MM.1S (cell line): ENCODE measurements at regions not wholly inside any gene's neighbourhood (a gene's known extent, or its start where the extent isn't known, plus 50 kb on each side); places are given as distances from the start of the nearest gene placed in this dataset.
"Not testable (repeated sequence)": the region's sequence is repeated elsewhere in the genome, so short reads cannot be mapped to it uniquely, and the experiment has no call there.

Experiments
- DNase-seq: peaks from one replicate; pipeline ENCODE4 v3.0.0-alpha.2; 2015
- H2AFZ ChIP-seq: fragments of 300-600 bp; sonication (generic); 2 replicates; pipeline ENCODE4 v1.6.0; 2016; ENCODE audit warnings: antibody characterized with exemption, low read length
- H3F3A ChIP-seq: fragments of 300-600 bp; sonication (generic); 2 replicates; pipeline ENCODE4 v1.6.1; 2016; ENCODE audit warnings: mild to moderate bottlenecking, antibody characterized with exemption, low read length, moderate library complexity, mixed read lengths; ENCODE audit not compliant: insufficient read depth
- H3K27ac ChIP-seq: fragments of 300-600 bp; sonication (generic); 2 replicates; pipeline ENCODE4 v1.5.1; 2016; ENCODE audit warnings: mild to moderate bottlenecking, low read length
- H3K27me3 ChIP-seq: fragments of 300-600 bp; sonication (generic); replicated peaks from 2 replicates; pipeline ENCODE4 v1.6.0; 2016; ENCODE audit warnings: low read length; ENCODE audit not compliant: insufficient read depth
- H3K36me3 ChIP-seq: fragments of 300-600 bp; sonication (generic); replicated peaks from 2 replicates; pipeline ENCODE4 v1.6.1; 2016; ENCODE audit warnings: mild to moderate bottlenecking, low read length, mixed read lengths; ENCODE audit not compliant: insufficient read depth
- H3K4me1 ChIP-seq: fragments of 300-600 bp; sonication (generic); 2 replicates; pipeline ENCODE4 v1.6.1; 2016; ENCODE audit warnings: low read length, mixed read lengths
- H3K4me2 ChIP-seq: fragments of 300-600 bp; sonication (generic); 2 replicates; pipeline ENCODE4 v1.6.0; 2016; ENCODE audit warnings: low read depth, low read length
- H3K4me3 ChIP-seq: fragments of 300-600 bp; sonication (generic); 2 replicates; pipeline ENCODE4 v1.5.1; 2016; ENCODE audit warnings: low read length, mixed read lengths
- H3K79me2 ChIP-seq: fragments of 300-600 bp; sonication (generic); 2 replicates; pipeline ENCODE4 v1.6.1; 2016; ENCODE audit warnings: mixed run types, low read length, mixed read lengths
- H3K9ac ChIP-seq: fragments of 300-600 bp; sonication (generic); 2 replicates; pipeline ENCODE4 v1.6.1; 2016; ENCODE audit warnings: low read length, mixed read lengths
- H3K9me2 ChIP-seq: fragments of 300-600 bp; sonication (generic); replicated peaks from 2 replicates; pipeline ENCODE4 v1.6.1; 2016; ENCODE audit warnings: mild to moderate bottlenecking, low read length, mixed read lengths; ENCODE audit not compliant: insufficient read depth
- H3K9me3 ChIP-seq: fragments of 300-600 bp; sonication (generic); replicated peaks from 2 replicates; pipeline ENCODE4 v1.6.1; 2016; ENCODE audit warnings: mild to moderate bottlenecking, low read length, mixed read lengths; ENCODE audit not compliant: insufficient read depth
- H4K20me1 ChIP-seq: fragments of 300-600 bp; sonication (generic); 2 replicates; pipeline ENCODE4 v1.6.1; 2016; ENCODE audit warnings: mild to moderate bottlenecking, low read length, moderate library complexity, mixed read lengths; ENCODE audit not compliant: insufficient read depth
- EZH2 ChIP-seq: fragments of 300-600 bp; sonication (generic); optimal IDR thresholded peaks from 2 replicates; pipeline ENCODE3; 2017; ENCODE audit warnings: low read depth, mild to moderate bottlenecking, antibody characterized with exemption, low read length, mixed read lengths
- EZH2phosphoT487 ChIP-seq: fragments of 300-600 bp; sonication (generic); IDR thresholded peaks from 2 replicates; pipeline ENCODE4 v1.6.1; 2018; ENCODE audit warnings: antibody characterized with exemption, low read length
- TF ChIP-seq, protein P1 (sequence below): fragments of 300-600 bp; sonication (generic); IDR thresholded peaks from 2 replicates; pipeline ENCODE4 v1.5.1; 2016; ENCODE audit warnings: antibody characterized with exemption, low read length, mixed read lengths

GRCh38 chrX:1041091-1041490 is 171.4 kb downstream of the CRLF2 start:
- no peak overlapping the region for H3K9ac ChIP-seq
- no peaks in the 10 kb centered on the region for H3K4me1 ChIP-seq
- H3F3A ChIP-seq: no peaks in the 10 kb centered on the region
- no peak overlapping the region for H3K4me3 ChIP-seq
- DNase-seq: no peak
- H2AFZ ChIP-seq: no peak overlapping the region
- H3K79me2 ChIP-seq: no peaks in the 10 kb centered on the region
- no peaks in the 10 kb centered on the region for H3K27me3 ChIP-seq
- H4K20me1 ChIP-seq: no peaks in the 10 kb centered on the region
- TF ChIP-seq EZH2phosphoT487 (no peak), EZH2 (no peak)
- TF ChIP-seq, protein P1, sequence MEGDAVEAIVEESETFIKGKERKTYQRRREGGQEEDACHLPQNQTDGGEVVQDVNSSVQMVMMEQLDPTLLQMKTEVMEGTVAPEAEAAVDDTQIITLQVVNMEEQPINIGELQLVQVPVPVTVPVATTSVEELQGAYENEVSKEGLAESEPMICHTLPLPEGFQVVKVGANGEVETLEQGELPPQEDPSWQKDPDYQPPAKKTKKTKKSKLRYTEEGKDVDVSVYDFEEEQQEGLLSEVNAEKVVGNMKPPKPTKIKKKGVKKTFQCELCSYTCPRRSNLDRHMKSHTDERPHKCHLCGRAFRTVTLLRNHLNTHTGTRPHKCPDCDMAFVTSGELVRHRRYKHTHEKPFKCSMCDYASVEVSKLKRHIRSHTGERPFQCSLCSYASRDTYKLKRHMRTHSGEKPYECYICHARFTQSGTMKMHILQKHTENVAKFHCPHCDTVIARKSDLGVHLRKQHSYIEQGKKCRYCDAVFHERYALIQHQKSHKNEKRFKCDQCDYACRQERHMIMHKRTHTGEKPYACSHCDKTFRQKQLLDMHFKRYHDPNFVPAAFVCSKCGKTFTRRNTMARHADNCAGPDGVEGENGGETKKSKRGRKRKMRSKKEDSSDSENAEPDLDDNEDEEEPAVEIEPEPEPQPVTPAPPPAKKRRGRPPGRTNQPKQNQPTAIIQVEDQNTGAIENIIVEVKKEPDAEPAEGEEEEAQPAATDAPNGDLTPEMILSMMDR: no peak
- H3K27ac ChIP-seq: no peak overlapping the region
- no peak overlapping the region for H3K4me2 ChIP-seq
- H3K36me3 ChIP-seq: no peaks in the 10 kb centered on the region
- no peaks in the 10 kb centered on the region for H3K9me2 ChIP-seq
- H3K9me3 ChIP-seq: no peaks in the 10 kb centered on the region

DNA sequence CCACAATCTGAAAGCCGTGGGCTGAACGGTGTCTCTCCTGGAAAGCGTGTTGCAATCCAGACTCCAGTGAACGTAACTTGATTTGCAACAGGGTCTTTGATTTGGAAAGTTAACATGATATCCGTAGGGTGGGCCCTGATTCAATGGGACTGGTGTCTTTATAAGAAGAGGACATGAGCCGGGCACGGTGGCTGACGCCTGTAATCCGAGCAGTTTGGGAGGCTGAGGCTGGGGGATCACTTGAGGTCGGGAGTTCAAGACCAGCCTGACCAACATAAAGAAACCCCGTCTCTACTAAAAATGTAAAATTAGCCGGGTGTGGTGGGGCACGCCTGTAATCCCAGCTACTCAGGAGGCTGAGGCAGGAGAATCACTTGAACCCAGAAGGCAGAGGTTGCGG is 176.5 kb downstream of the CRLF2 start:
- H3F3A ChIP-seq, H3K4me3 ChIP-seq, H3K9ac ChIP-seq, H3K36me3 ChIP-seq, H3K27me3 ChIP-seq, H4K20me1 ChIP-seq, H3K79me2 ChIP-seq, H3K27ac ChIP-seq, H3K4me1 ChIP-seq, H3K4me2 ChIP-seq, DNase-seq, H2AFZ ChIP-seq, H3K9me3 ChIP-seq, H3K9me2 ChIP-seq: not testable (repeated sequence)

- Histone ChIP-seq H3K9me3 (no peaks in the 10 kb centered on the region), H3F3A (no peaks in the 10 kb centered on the region), H3K4me1 (no peaks in the 10 kb centered on the region), H3K4me2 (no peak overlapping the region), H3K27me3 (no peaks in the 10 kb centered on the region), H3K9ac (no peak overlapping the region), H3K4me3 (no peak overlapping the region), H3K79me2 (no peaks in the 10 kb centered on the region), H3K9me2 (no peaks in the 10 kb centered on the region), H2AFZ (no peak overlapping the region), H3K36me3 (no peaks in the 10 kb centered on the region), H3K27ac (no peak overlapping the region), H4K20me1 (no peaks in the 10 kb centered on the region)
- DNase-seq: no peak
- TF ChIP-seq, protein P1: no peak
- TF ChIP-seq EZH2 (no peak), EZH2phosphoT487 (no peak)
These were observed 177.2 kb downstream of the CRLF2 start for GRCh38 chrX:1035206-1035605.

DNA sequence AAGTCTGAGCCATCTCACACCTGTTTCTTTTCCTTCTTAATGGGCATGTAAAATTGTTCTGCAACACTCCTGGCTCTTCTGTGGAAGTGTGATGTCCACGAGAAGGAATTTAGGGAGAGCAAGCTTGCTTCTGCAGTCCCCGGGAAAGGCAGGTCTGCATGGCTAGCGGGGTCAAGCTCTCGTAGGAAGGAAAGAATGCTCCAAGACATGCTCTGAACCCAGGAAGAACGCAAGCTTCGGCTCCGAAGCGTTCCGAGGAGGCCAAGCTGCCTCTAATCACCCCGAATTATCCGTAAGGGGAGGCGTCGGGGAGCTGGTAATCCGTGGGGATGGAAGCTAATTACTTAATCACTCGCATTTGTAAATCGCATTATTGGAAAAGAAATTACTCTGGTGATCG is 177.7 kb downstream of the CRLF2 start:
- Histone ChIP-seq H3K36me3 (no peaks in the 10 kb centered on the region), H2AFZ (no peak overlapping the region), H3K9me3 (no peaks in the 10 kb centered on the region), H3K27me3 (no peaks in the 10 kb centered on the region), H3K4me2 (no peak overlapping the region), H3K9ac (no peak overlapping the region), H4K20me1 (no peaks in the 10 kb centered on the region), H3K79me2 (no peaks in the 10 kb centered on the region), H3K4me3 (no peak overlapping the region), H3K4me1 (no peaks in the 10 kb centered on the region), H3F3A (no peaks in the 10 kb centered on the region), H3K9me2 (no peaks in the 10 kb centered on the region), H3K27ac (no peak overlapping the region)
- DNase-seq: no peak
- no peak for TF ChIP-seq EZH2phosphoT487
- TF ChIP-seq, protein P1: no peak
